Astrocyte (in vitro differentiated cells and primary cell): ENCODE measurements at regions not wholly inside any gene's neighbourhood (a gene's known extent, or its start where the extent isn't known, plus 50 kb on each side); places are given as distances from the start of the nearest gene placed in this dataset.
A peak's percentile ranks its signal among the peaks of the same experiment; 100 is the strongest.

ENCODE experiments used
- DNase-seq: peaks from one replicate; pipeline ENCODE4 v3.0.0-alpha.2; 2010; ENCODE audit warnings: low read depth
- FAIRE-seq: peaks from 2 replicates; lab custom pipeline; 2011; peaks lifted over from hg19 to GRCh38; lab: Jason Lieb, UNC
- H2AFZ ChIP-seq: 2 replicates; pipeline ENCODE4 v1.6.0; 2012; ENCODE audit warnings: low read depth, low read length, inconsistent platforms
- H3K27ac ChIP-seq: 2 replicates; pipeline ENCODE4 v1.5.1; 2011; ENCODE audit warnings: low read depth, low read length, inconsistent platforms
- H3K27me3 ChIP-seq: 2 replicates; pipeline ENCODE4 v1.6.0; 2011; ENCODE audit warnings: low read length, inconsistent platforms; ENCODE audit not compliant: insufficient read depth
- H3K36me3 ChIP-seq: 2 replicates; pipeline ENCODE4 v1.5.1; 2011; ENCODE audit warnings: low read length, inconsistent platforms; ENCODE audit not compliant: insufficient read depth
- H3K4me1 ChIP-seq: 2 replicates; pipeline ENCODE4 v1.5.1; 2011; ENCODE audit warnings: low read length, inconsistent platforms; ENCODE audit not compliant: insufficient read depth
- H3K4me2 ChIP-seq: 2 replicates; pipeline ENCODE4 v1.6.0; 2012; ENCODE audit warnings: low read length, inconsistent platforms
- H3K4me3 ChIP-seq: 2 replicates; pipeline ENCODE4 v1.5.1; 2011; ENCODE audit warnings: low read depth, mild to moderate bottlenecking, low read length, inconsistent platforms; ENCODE audit not compliant: insufficient read depth
- H3K79me2 ChIP-seq: 2 replicates; pipeline ENCODE4 v1.6.0; 2012; ENCODE audit warnings: mild to moderate bottlenecking, low read length, inconsistent platforms; ENCODE audit not compliant: insufficient read depth
- H3K9ac ChIP-seq: 2 replicates; pipeline ENCODE4 v1.6.0; 2012; ENCODE audit warnings: mild to moderate bottlenecking, low read length, inconsistent platforms
- H3K9me3 ChIP-seq: 2 replicates; pipeline ENCODE4 v1.5.1; 2012; ENCODE audit warnings: low read depth, mild to moderate bottlenecking, low read length, inconsistent platforms; ENCODE audit not compliant: insufficient read depth
- H4K20me1 ChIP-seq: 2 replicates; pipeline ENCODE4 v1.6.0; 2012; ENCODE audit warnings: low read length, inconsistent platforms; ENCODE audit not compliant: insufficient read depth
- H3K27ac Mint-ChIP-seq: one replicate; pipeline ENCODE4 v1.8.0; 2021; ENCODE audit warnings: mild to moderate bottlenecking, mixed read lengths; ENCODE audit not compliant: unreplicated experiment
- H3K27me3 Mint-ChIP-seq: one replicate; pipeline ENCODE4 v1.8.0; 2021; ENCODE audit warnings: low read depth, mixed read lengths; ENCODE audit not compliant: unreplicated experiment
- H3K36me3 Mint-ChIP-seq: one replicate; pipeline ENCODE4 v1.8.0; 2021; ENCODE audit warnings: low read depth, mixed read lengths; ENCODE audit not compliant: unreplicated experiment
- H3K4me1 Mint-ChIP-seq: one replicate; pipeline ENCODE4 v1.8.0; 2021; ENCODE audit warnings: low read depth, mixed read lengths; ENCODE audit not compliant: unreplicated experiment
- H3K4me3 Mint-ChIP-seq: one replicate; pipeline ENCODE4 v1.8.0; 2021; ENCODE audit warnings: mild to moderate bottlenecking, moderate library complexity, mixed read lengths; ENCODE audit not compliant: unreplicated experiment
- H3K9me3 Mint-ChIP-seq: one replicate; pipeline ENCODE4 v1.8.0; 2021; ENCODE audit warnings: mild to moderate bottlenecking, mixed read lengths; ENCODE audit not compliant: unreplicated experiment
- EZH2 ChIP-seq: IDR thresholded peaks from 2 replicates; pipeline ENCODE4 v1.6.1; 2012; ENCODE audit warnings: mild to moderate bottlenecking, low read length, inconsistent platforms; ENCODE audit not compliant: insufficient read depth
- TF ChIP-seq, protein P1 (sequence below): IDR thresholded peaks from 2 replicates; pipeline ENCODE4 v1.5.1; 2011; ENCODE audit warnings: low read depth, mild to moderate bottlenecking, inconsistent platforms, low read length, moderate library complexity; ENCODE audit not compliant: insufficient read depth

- H4K20me1 ChIP-seq: no peaks in the 10 kb centered on the region
- H3K4me1 ChIP-seq: no peaks in the 10 kb centered on the region
- H3K27me3 Mint-ChIP-seq: no peaks in the 10 kb centered on the region
- no peaks in the 10 kb centered on the region for H3K36me3 ChIP-seq
- no peak overlapping the region for H3K4me3 ChIP-seq
- no peak overlapping the region for H3K27ac Mint-ChIP-seq
- no peak overlapping the region for H3K4me3 Mint-ChIP-seq
- no peak overlapping the region for H3K9ac ChIP-seq
- no peaks in the 10 kb centered on the region for H3K9me3 ChIP-seq
- no peaks in the 10 kb centered on the region for H3K79me2 ChIP-seq
- no peaks in the 10 kb centered on the region for H3K9me3 Mint-ChIP-seq
- DNase-seq (peak; percentile 46), FAIRE-seq (no peak)
- peaks cover 18% of the 10 kb centered on the region for H3K4me1 Mint-ChIP-seq
- TF ChIP-seq, protein P1, sequence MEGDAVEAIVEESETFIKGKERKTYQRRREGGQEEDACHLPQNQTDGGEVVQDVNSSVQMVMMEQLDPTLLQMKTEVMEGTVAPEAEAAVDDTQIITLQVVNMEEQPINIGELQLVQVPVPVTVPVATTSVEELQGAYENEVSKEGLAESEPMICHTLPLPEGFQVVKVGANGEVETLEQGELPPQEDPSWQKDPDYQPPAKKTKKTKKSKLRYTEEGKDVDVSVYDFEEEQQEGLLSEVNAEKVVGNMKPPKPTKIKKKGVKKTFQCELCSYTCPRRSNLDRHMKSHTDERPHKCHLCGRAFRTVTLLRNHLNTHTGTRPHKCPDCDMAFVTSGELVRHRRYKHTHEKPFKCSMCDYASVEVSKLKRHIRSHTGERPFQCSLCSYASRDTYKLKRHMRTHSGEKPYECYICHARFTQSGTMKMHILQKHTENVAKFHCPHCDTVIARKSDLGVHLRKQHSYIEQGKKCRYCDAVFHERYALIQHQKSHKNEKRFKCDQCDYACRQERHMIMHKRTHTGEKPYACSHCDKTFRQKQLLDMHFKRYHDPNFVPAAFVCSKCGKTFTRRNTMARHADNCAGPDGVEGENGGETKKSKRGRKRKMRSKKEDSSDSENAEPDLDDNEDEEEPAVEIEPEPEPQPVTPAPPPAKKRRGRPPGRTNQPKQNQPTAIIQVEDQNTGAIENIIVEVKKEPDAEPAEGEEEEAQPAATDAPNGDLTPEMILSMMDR: no peak
- no peak for TF ChIP-seq EZH2
- H3K27me3 ChIP-seq: no peaks in the 10 kb centered on the region
- no peak overlapping the region for H2AFZ ChIP-seq
- no peaks in the 10 kb centered on the region for H3K36me3 Mint-ChIP-seq
- H3K4me2 ChIP-seq: no peak overlapping the region
- H3K27ac ChIP-seq: no peak overlapping the region
Measured at GRCh38 chr15:87557881-87558280, 698.7 kb downstream of the NTRK3 start.

DNA sequence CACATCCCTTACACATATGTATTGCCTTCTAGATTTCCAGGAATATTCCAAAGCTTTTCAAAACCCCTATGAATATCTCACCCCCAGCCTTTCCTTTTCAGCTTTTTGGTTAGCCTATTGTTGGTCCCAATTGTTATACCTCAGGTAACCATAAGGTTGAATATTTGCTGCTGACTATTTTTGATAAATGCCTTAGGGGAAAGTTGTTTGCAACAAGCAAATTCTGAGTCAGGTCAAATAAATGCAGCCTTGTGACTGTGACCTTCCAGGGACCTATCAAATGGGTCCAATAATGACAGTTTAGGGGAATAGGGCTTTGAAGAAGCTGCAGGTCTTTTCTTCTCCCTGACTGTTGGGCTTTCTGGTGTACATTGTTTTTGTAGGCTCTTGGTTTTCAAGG, 699.7 kb downstream of the NTRK3 start:
- Histone ChIP-seq H3K27ac (no peak overlapping the region), H2AFZ (no peak overlapping the region), H3K79me2 (no peaks in the 10 kb centered on the region), H3K36me3 (no peaks in the 10 kb centered on the region), H3K4me3 (no peak overlapping the region), H4K20me1 (no peaks in the 10 kb centered on the region), H3K4me1 (no peaks in the 10 kb centered on the region), H3K9ac (no peak overlapping the region), H3K9me3 (no peaks in the 10 kb centered on the region), H3K27me3 (no peaks in the 10 kb centered on the region), H3K4me2 (no peak overlapping the region)
- no peak overlapping the region for H3K27ac Mint-ChIP-seq
- FAIRE-seq (no peak), DNase-seq (no peak)
- no peak overlapping the region for H3K4me3 Mint-ChIP-seq
- peaks cover 18% of the 10 kb centered on the region for H3K4me1 Mint-ChIP-seq
- H3K27me3 Mint-ChIP-seq: no peaks in the 10 kb centered on the region
- H3K36me3 Mint-ChIP-seq: no peaks in the 10 kb centered on the region
- H3K9me3 Mint-ChIP-seq: no peaks in the 10 kb centered on the region
- no peak for TF ChIP-seq EZH2
- TF ChIP-seq, protein P1: no peak

DNA sequence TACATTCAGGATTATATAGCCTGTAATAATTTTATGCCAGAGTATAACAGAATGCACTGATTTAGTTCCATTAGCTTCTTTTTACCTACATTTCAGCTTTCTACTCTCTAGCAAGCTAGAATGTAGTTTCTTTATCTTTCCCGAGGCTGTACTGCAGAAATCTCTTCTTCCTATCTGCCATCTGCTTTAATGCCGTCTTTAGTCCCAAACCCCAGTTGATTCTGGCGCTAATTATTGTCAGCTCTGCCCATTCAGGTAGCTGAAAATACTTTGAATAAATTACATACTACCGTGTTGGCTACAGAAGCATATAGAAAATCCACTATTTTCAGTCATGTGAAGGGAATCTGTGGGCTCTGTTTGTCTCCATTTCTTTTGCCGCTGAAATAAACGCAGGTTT, 706.7 kb downstream of the NTRK3 start:
- Mint-ChIP-seq H3K4me3 (no peak overlapping the region), H3K9me3 (no peaks in the 10 kb centered on the region), H3K4me1 (peaks cover 8% of the 10 kb centered on the region), H3K36me3 (no peaks in the 10 kb centered on the region), H3K27me3 (no peaks in the 10 kb centered on the region), H3K27ac (no peak overlapping the region)
- no peak overlapping the region for H2AFZ ChIP-seq
- no peak for DNase-seq
- H3K4me3 ChIP-seq: no peak overlapping the region
- H3K4me2 ChIP-seq: no peak overlapping the region
- no peaks in the 10 kb centered on the region for H4K20me1 ChIP-seq
- no peak overlapping the region for H3K9ac ChIP-seq
- no peaks in the 10 kb centered on the region for H3K4me1 ChIP-seq
- H3K36me3 ChIP-seq: no peaks in the 10 kb centered on the region
- no peaks in the 10 kb centered on the region for H3K27me3 ChIP-seq
- H3K79me2 ChIP-seq: no peaks in the 10 kb centered on the region
- H3K27ac ChIP-seq: no peak overlapping the region
- FAIRE-seq: no peak
- TF ChIP-seq, protein P1: no peak
- TF ChIP-seq EZH2: no peak
- no peaks in the 10 kb centered on the region for H3K9me3 ChIP-seq
